NCI-H2171 (cell line): ENCODE measurements at regions not wholly inside any gene's neighbourhood (a gene's known extent, or its start where the extent isn't known, plus 50 kb on each side); places are given as distances from the start of the nearest gene placed in this dataset.

ENCODE experiments used
- DNase-seq: peaks from one replicate; lab custom pipeline; 2025; lab: John Stamatoyannopoulos, UW

GRCh38 chr11:80598905-80599304, 1158.1 kb upstream of the TENM4 start:
- no peak for DNase-seq

GRCh38 chr11:80596291-80596810, 1155.5 kb upstream of the TENM4 start:
- no peak for DNase-seq

- no peak for DNase-seq
Observed at GRCh38 chr11:80595011-80595410, 1154.2 kb upstream of the TENM4 start.

- DNase-seq = no peak
Observed at GRCh38 chr11:80593648-80594374, 1153.0 kb upstream of the TENM4 start.

- no peak for DNase-seq
Observed at GRCh38 chr11:80592546-80592945, 1151.7 kb upstream of the TENM4 start.

GRCh38 chr11:80587906-80588305, 1147.1 kb upstream of the TENM4 start:
- no peak for DNase-seq

- no peak for DNase-seq
Observed at GRCh38 chr11:80586464-80586863, 1145.6 kb upstream of the TENM4 start.

- no peak for DNase-seq
Observed at GRCh38 chr11:80584661-80585060, 1143.8 kb upstream of the TENM4 start.

GRCh38 chr11:80569832-80570231, 1129.0 kb upstream of the TENM4 start:
- no peak for DNase-seq

GRCh38 chr11:80565231-80565630, 1124.4 kb upstream of the TENM4 start:
- DNase-seq = no peak

GRCh38 chr11:80562523-80563125, 1121.8 kb upstream of the TENM4 start:
- DNase-seq = no peak

GRCh38 chr11:80559942-80560341, 1119.1 kb upstream of the TENM4 start:
- no peak for DNase-seq

- DNase-seq = no peak
Observed at GRCh38 chr11:80553565-80553964, 1112.7 kb upstream of the TENM4 start.

GRCh38 chr11:80542704-80543103, 1101.9 kb upstream of the TENM4 start:
- DNase-seq = no peak

GRCh38 chr11:80538040-80538439, 1097.2 kb upstream of the TENM4 start:
- no peak for DNase-seq

GRCh38 chr11:80533463-80533862, 1092.6 kb upstream of the TENM4 start:
- no peak for DNase-seq

- DNase-seq = no peak
Observed at GRCh38 chr11:80532633-80533232, 1091.9 kb upstream of the TENM4 start.

- no peak for DNase-seq
Observed at GRCh38 chr11:80529726-80530125, 1088.9 kb upstream of the TENM4 start.

GRCh38 chr11:80525663-80526405, 1085.0 kb upstream of the TENM4 start:
- no peak for DNase-seq

GRCh38 chr11:80524349-80524748, 1083.5 kb upstream of the TENM4 start:
- no peak for DNase-seq

- no peak for DNase-seq
Observed at GRCh38 chr11:80523057-80523456, 1082.2 kb upstream of the TENM4 start.

- DNase-seq = no peak
Observed at GRCh38 chr11:80521592-80521991, 1080.8 kb upstream of the TENM4 start.

GRCh38 chr11:80520507-80520887, 1079.7 kb upstream of the TENM4 start:
- no peak for DNase-seq
